H1 (cell line): ENCODE measurements at regions not wholly inside any gene's neighbourhood (a gene's known extent, or its start where the extent isn't known, plus 50 kb on each side); places are given as distances from the start of the nearest gene placed in this dataset.

Experiments
- CREB1 ChIP-seq: IDR thresholded peaks from 2 replicates; pipeline ENCODE4 v1.6.1; 2012; ENCODE audit warnings: inconsistent platforms
- EGR1 ChIP-seq: IDR thresholded peaks from 2 replicates; pipeline ENCODE4 v1.6.1; 2011; ENCODE audit warnings: low read depth, low read length, borderline replicate concordance
- EZH2 ChIP-seq: fragments of 200-600 bp; sonication (generic); IDR thresholded peaks from 2 replicates; pipeline ENCODE4 v1.7.1; 2012; ENCODE audit warnings: low read depth, mild to moderate bottlenecking, moderate library complexity, low read length, inconsistent platforms; ENCODE audit not compliant: severe bottlenecking
- TF ChIP-seq, protein P1 (sequence below), 3 experiments: IDR thresholded peaks; 1 replicate in 2 of 3; 2 replicates in 1 of 3; pipeline versions ENCODE4 v1.5.1 to v1.6.1; 2011; ENCODE audit warnings: low read length in 3 of 3, mild to moderate bottlenecking in 3 of 3, inconsistent platforms in 2 of 3, low read depth in 1 of 3, moderate library complexity in 1 of 3; ENCODE audit not compliant: insufficient read depth in 1 of 3; ENCODE audit errors: control extremely low read depth in 1 of 3

DNA sequence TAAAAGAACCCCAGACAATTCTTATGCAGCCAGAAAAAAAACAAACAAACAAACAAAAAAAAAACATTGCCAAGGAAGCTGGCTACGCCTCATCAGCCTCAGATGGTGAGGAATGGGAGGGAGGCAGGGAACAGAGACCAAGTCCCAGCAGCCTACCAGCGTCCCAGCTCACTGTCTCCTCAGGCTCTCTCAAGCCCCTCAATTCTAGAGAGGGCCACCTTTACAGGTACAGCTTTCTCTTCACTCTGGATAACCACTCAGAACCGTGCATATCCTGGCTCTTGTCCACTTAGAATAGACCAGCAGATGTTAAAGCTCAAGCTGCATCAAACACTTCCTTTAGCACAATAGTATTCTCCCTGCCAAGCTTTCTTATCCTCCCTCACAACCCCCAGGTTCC lies 263.1 kb upstream of the CHAC2 start:
- TF ChIP-seq, protein P1, sequence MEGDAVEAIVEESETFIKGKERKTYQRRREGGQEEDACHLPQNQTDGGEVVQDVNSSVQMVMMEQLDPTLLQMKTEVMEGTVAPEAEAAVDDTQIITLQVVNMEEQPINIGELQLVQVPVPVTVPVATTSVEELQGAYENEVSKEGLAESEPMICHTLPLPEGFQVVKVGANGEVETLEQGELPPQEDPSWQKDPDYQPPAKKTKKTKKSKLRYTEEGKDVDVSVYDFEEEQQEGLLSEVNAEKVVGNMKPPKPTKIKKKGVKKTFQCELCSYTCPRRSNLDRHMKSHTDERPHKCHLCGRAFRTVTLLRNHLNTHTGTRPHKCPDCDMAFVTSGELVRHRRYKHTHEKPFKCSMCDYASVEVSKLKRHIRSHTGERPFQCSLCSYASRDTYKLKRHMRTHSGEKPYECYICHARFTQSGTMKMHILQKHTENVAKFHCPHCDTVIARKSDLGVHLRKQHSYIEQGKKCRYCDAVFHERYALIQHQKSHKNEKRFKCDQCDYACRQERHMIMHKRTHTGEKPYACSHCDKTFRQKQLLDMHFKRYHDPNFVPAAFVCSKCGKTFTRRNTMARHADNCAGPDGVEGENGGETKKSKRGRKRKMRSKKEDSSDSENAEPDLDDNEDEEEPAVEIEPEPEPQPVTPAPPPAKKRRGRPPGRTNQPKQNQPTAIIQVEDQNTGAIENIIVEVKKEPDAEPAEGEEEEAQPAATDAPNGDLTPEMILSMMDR (IDR thresholded peaks at IDR 0.05; ENCODE audit: control extremely low read depth in 1 of 3, insufficient read depth in 1 of 3, low read depth in 1 of 3, low read length in 3 of 3): no peak
- no peak for TF ChIP-seq EZH2
- TF ChIP-seq CREB1: no peak
- TF ChIP-seq EGR1: no peak
